GM06990 (cell line): ENCODE measurements at regions not wholly inside any gene's neighbourhood (a gene's known extent, or its start where the extent isn't known, plus 50 kb on each side); places are given as distances from the start of the nearest gene placed in this dataset.

Source experiments
- DNase-seq: peaks from one replicate; pipeline ENCODE4 v3.0.0-alpha.2; 2011; ENCODE audit not compliant: insufficient read length; ENCODE audit errors: extremely low read depth
- H3K27me3 ChIP-seq: replicated peaks from 2 replicates; pipeline ENCODE4 v1.6.0; 2011; ENCODE audit warnings: low read length; ENCODE audit not compliant: control insufficient read depth, insufficient read depth
- H3K36me3 ChIP-seq: 2 replicates; pipeline ENCODE4 v1.5.1; 2011; ENCODE audit warnings: low read length; ENCODE audit not compliant: control insufficient read depth, insufficient read depth
- H3K4me3 ChIP-seq: replicated peaks from 2 replicates; pipeline ENCODE4 v1.5.1; 2011; ENCODE audit warnings: low read depth, mild to moderate bottlenecking, control low read depth, low read length
- TF ChIP-seq, protein P1 (sequence below): IDR thresholded peaks from 2 replicates; pipeline ENCODE4 v1.5.1; 2011; ENCODE audit warnings: low read length, control low read depth, mild to moderate bottlenecking, inconsistent platforms; ENCODE audit not compliant: insufficient read depth, poor library complexity, severe bottlenecking

DNA sequence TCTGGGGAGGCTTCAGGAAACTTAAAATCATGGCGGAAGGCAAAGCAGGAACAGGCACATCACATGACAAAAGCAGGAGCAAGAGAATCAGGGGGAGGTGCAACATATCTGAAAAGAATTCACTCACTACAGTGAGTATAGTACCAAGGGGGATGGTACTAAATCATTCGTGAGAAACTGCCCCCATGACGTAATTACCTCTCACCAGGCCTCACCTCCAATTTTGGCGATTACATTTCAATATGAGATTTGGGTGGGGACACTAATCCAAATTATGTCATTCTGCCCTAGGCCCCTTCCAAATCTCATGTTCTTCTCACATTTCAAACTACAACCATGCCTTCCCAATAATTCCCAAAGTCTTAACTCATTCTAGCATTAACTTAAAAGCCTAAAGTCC is 740.8 kb upstream of the SOX11 start:
- Histone ChIP-seq H3K36me3 (no peaks in the 10 kb centered on the region), H3K4me3 (no peak overlapping the region), H3K27me3 (no peaks in the 10 kb centered on the region)
- TF ChIP-seq, protein P1, sequence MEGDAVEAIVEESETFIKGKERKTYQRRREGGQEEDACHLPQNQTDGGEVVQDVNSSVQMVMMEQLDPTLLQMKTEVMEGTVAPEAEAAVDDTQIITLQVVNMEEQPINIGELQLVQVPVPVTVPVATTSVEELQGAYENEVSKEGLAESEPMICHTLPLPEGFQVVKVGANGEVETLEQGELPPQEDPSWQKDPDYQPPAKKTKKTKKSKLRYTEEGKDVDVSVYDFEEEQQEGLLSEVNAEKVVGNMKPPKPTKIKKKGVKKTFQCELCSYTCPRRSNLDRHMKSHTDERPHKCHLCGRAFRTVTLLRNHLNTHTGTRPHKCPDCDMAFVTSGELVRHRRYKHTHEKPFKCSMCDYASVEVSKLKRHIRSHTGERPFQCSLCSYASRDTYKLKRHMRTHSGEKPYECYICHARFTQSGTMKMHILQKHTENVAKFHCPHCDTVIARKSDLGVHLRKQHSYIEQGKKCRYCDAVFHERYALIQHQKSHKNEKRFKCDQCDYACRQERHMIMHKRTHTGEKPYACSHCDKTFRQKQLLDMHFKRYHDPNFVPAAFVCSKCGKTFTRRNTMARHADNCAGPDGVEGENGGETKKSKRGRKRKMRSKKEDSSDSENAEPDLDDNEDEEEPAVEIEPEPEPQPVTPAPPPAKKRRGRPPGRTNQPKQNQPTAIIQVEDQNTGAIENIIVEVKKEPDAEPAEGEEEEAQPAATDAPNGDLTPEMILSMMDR: no peak
- DNase-seq: no peak

DNA sequence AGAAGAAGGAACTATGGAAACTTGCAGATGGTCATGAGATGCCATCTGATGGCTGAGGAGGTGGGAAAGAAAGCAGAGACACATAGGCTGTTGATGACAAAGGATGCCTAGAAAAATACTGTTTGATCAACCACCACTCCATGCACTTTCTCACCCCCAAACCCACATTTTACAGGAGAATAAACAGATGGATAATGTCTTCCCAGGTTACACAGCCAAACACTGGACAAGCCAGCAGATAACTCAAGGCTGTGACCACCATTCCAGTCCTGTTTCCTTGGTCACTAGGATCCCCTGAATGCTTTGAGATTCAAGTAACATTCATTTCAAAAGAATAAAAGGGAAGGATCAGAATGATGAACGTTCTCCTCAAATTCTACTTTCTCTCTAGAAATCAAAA is 733.0 kb upstream of the SOX11 start:
- no peaks in the 10 kb centered on the region for H3K36me3 ChIP-seq
- no peaks in the 10 kb centered on the region for H3K27me3 ChIP-seq
- DNase-seq: no peak
- no peak overlapping the region for H3K4me3 ChIP-seq
- TF ChIP-seq, protein P1: no peak

DNA sequence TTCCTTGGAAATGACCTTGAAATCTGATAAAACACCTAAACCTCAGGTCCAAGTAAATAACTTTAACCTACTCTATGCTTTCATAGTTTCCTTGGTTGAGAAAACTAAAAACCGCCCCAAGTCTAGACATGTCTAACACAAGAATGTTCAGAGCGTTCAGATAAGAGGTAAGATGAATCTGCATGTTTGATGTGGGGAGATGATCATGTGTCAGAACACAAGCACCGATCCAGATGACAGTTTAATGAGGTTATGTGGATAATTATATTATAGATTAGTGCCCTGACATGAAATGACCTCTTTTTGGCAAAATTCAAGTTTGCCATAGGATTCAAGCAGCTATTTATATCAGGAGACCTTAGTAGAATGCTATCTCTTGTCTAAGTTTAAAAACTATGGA is 729.8 kb upstream of the SOX11 start:
- no peaks in the 10 kb centered on the region for H3K27me3 ChIP-seq
- no peak overlapping the region for H3K4me3 ChIP-seq
- H3K36me3 ChIP-seq: no peaks in the 10 kb centered on the region

DNA sequence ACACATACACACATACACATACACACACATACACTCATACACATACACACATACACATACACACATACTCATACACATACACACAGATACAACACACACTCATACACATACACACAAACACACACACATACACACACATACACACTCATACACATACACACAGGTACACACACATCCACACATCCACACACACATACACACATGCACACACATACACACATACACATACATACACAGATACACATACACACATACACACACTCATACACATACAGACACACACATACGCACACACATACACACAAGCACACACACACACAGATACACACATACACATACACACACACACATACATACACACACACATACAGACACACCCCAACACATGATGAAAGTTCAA is 729.1 kb upstream of the SOX11 start:
- TF ChIP-seq, protein P1: no peak
- no peak for DNase-seq
- Histone ChIP-seq H3K36me3 (no peaks in the 10 kb centered on the region), H3K27me3 (no peaks in the 10 kb centered on the region), H3K4me3 (no peak overlapping the region)

More for the DNA sequence above, 729.8 kb upstream of the SOX11 start:
- TF ChIP-seq, protein P1: no peak
- no peak for DNase-seq

DNA sequence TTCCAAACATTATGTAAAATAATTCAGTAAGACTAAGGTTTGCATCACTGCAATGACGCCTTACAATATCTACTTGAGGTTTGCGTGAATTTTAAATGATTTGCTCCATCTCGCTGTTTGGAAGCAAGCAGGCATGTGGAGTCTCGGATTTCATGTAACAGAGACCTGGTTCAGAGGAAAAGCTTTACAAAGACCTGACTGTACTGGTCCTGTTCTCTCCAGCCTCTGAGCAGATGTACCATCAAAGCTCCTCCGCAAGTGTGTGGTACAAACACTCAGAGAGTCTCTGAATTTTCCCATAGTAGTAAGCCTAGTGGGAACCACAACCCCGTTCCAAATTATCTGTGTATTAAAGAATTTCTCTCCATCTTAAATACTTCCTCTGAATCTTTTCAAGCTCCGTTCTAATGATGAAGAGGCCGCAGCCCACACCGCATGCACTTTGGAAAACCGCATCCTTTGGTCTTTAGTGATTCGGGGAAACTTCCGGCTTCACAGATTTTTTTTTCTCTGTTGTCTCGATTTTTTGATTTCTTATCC is 728.1 kb upstream of the SOX11 start:
- Histone ChIP-seq H3K36me3 (no peaks in the 10 kb centered on the region), H3K4me3 (no peak overlapping the region), H3K27me3 (no peaks in the 10 kb centered on the region)
- TF ChIP-seq, protein P1: no peak
- DNase-seq: no peak

DNA sequence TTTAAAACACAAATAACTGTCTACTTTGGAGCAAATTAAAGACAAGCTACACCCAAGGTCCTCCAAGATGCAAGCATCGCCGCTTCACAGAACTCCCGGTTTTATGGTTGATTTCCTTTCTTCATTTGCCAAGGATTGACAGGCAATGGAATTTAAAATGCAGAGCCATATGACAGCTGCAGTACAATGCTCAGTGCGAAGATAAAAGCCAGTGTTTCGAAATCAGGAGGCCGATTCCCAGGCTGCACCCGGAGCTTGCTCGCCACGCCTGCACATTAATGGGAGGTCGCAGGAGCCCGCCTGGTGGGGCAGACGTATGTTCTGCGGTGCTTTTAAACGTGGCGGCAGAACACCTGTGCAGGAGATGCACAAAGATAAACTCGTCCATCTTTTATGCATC is 727.6 kb upstream of the SOX11 start:
- H3K36me3 ChIP-seq: no peaks in the 10 kb centered on the region
- no peak for DNase-seq
- H3K4me3 ChIP-seq: no peak overlapping the region
- TF ChIP-seq, protein P1: no peak
- no peaks in the 10 kb centered on the region for H3K27me3 ChIP-seq
